Activated CD8-positive, alpha-beta T cell treated with anti-CD3 and anti-CD28 coated beads for 36 hours (primary cell): ENCODE measurements at regions not wholly inside any gene's neighbourhood (a gene's known extent, or its start where the extent isn't known, plus 50 kb on each side); places are given as distances from the start of the nearest gene placed in this dataset.

ENCODE experiments used
- ATAC-seq: fragments of 200-7000 bp; cut with Tn5 transposase; one replicate; pipeline ENCODE4 v1.10.0; 2021; ENCODE audit warnings: mild to moderate bottlenecking, moderate library complexity
- CTCF ChIA-PET: fragments of 350-600 bp; sonication (Branson Sonifier 250); formaldehyde crosslinking; loops from one replicate; lab custom pipeline; 2021; ENCODE audit warnings: antibody characterized with exemption; lab: Charles Lee
- POLR2A ChIA-PET: fragments of 350-600 bp; sonication (Branson Sonifier 250); formaldehyde crosslinking; loops from one replicate; lab custom pipeline; 2021; ENCODE audit warnings: antibody characterized with exemption; lab: Charles Lee
- DNase-seq: peaks from one replicate; pipeline ENCODE4 v3.0.0-alpha.2; 2020
- H3K27ac Mint-ChIP-seq: one replicate; pipeline ENCODE4 v1.8.0; 2021; ENCODE audit warnings: mild to moderate bottlenecking, mixed read lengths
- H3K27me3 Mint-ChIP-seq: one replicate; pipeline ENCODE4 v1.8.0; 2021; ENCODE audit warnings: mixed read lengths
- H3K36me3 Mint-ChIP-seq: one replicate; pipeline ENCODE4 v1.8.0; 2021; ENCODE audit warnings: low read depth, mixed read lengths
- H3K4me1 Mint-ChIP-seq: one replicate; pipeline ENCODE4 v1.8.0; 2021; ENCODE audit warnings: low read depth, mixed read lengths
- H3K4me3 Mint-ChIP-seq: one replicate; pipeline ENCODE4 v1.8.0; 2021; ENCODE audit warnings: mild to moderate bottlenecking, moderate library complexity, mixed read lengths
- H3K9me3 Mint-ChIP-seq: one replicate; pipeline ENCODE4 v1.8.0; 2021; ENCODE audit warnings: mixed read lengths
- intact Hi-C: fragments of 100-400 bp; cut with micrococcal nuclease; formaldehyde crosslinking; loops from one replicate; pipeline ENCODE4 v1.10.0; 2022
- TF ChIP-seq, protein P1 (sequence below): fragments of 200-600 bp; IDR thresholded peaks from one replicate; pipeline ENCODE4 v1.8.0; 2022; ENCODE audit warnings: antibody characterized with exemption, mild to moderate bottlenecking

DNA sequence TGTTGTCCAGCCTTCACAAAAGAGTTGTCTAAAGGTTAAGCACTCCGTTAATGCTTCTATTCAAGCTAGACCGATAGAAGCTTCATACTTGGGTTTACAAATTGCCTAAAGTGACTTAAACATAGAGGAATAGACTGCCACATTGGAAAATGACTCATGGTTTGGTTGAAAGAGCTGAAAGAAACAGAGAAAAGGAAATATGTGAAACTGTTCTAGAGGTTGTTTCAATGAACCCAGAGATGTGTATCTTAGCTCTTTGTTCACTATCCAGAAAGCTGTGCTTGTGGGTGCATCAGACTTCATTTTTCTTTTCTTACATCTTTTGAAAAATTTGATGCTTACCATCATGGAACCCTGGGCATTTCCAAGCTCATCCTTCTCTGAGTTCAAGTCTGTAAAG lies 736.2 kb downstream of the INHBA start:
- ChIA-PET CTCF (interaction anchor here (1.7 kb wide), 1 partner anchor 36 kb away, joined by 3 read pairs; no protein-coding TSS in a partner anchor), POLR2A (no interaction called here)
- no peaks in the 10 kb centered on the region for H3K4me1 Mint-ChIP-seq
- no peak overlapping the region for H3K27ac Mint-ChIP-seq
- DNase-seq (no peak), ATAC-seq (no peak)
- peaks cover 2% of the 10 kb centered on the region for H3K9me3 Mint-ChIP-seq
- H3K4me3 Mint-ChIP-seq, result no peak overlapping the region
- intact Hi-C loops, result no loop called here
- H3K36me3 Mint-ChIP-seq, result no peaks in the 10 kb centered on the region
- TF ChIP-seq, protein P1, sequence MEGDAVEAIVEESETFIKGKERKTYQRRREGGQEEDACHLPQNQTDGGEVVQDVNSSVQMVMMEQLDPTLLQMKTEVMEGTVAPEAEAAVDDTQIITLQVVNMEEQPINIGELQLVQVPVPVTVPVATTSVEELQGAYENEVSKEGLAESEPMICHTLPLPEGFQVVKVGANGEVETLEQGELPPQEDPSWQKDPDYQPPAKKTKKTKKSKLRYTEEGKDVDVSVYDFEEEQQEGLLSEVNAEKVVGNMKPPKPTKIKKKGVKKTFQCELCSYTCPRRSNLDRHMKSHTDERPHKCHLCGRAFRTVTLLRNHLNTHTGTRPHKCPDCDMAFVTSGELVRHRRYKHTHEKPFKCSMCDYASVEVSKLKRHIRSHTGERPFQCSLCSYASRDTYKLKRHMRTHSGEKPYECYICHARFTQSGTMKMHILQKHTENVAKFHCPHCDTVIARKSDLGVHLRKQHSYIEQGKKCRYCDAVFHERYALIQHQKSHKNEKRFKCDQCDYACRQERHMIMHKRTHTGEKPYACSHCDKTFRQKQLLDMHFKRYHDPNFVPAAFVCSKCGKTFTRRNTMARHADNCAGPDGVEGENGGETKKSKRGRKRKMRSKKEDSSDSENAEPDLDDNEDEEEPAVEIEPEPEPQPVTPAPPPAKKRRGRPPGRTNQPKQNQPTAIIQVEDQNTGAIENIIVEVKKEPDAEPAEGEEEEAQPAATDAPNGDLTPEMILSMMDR, result no peak
- no peaks in the 10 kb centered on the region for H3K27me3 Mint-ChIP-seq

DNA sequence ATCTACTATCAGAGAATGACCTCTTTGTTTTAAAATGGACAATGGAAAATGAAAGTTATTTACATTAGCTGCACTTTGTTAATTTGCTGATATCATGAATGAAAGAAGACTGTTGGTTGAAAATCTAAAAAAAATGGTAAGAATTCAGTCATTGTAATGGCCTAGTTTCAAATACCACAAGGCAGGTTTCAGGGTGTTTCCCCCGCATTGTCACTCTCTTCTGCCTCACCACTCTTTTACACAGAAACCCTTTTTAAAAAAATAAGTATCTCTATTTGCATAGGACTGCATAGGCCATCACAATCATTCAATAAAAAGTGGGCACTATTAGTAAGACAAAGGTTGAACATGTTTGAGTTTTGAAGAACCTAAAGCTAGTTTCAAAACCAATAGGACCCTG lies 737.1 kb downstream of the INHBA start:
- H3K27ac Mint-ChIP-seq, result no peak overlapping the region
- H3K9me3 Mint-ChIP-seq, result peaks cover 2% of the 10 kb centered on the region
- no peaks in the 10 kb centered on the region for H3K27me3 Mint-ChIP-seq
- H3K4me3 Mint-ChIP-seq, result no peak overlapping the region
- DNase-seq, result no peak
- ATAC-seq, result no peak
- CTCF ChIA-PET, result no interaction called here
- POLR2A ChIA-PET, result no interaction called here
- no peaks in the 10 kb centered on the region for H3K36me3 Mint-ChIP-seq
- H3K4me1 Mint-ChIP-seq, result no peaks in the 10 kb centered on the region
- TF ChIP-seq, protein P1, result no peak
- intact Hi-C loops, result no loop called here

DNA sequence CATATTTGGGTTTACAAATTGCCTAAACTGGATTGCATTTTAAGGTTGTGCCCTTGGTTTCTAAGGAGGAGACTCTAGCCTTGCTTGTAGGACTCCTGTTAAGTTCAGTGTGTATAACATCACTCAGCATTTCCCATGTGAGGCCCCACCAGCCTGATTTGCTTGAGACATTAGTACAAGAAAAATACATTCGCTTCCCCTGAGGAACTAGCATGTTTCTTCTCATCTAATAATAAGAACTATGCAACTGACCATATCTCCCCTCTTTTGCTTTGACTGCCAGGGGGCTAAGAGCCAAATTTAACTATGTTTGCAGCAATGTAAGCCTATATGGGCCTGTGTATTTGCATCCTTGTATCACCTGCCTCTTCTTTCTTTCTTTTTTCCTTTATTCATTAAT lies 737.9 kb downstream of the INHBA start:
- ATAC-seq (no peak), DNase-seq (no peak)
- CTCF ChIA-PET, result no interaction called here
- Mint-ChIP-seq H3K27ac (no peak overlapping the region), H3K9me3 (peaks cover 2% of the 10 kb centered on the region), H3K4me1 (no peaks in the 10 kb centered on the region), H3K27me3 (no peaks in the 10 kb centered on the region), H3K4me3 (no peak overlapping the region), H3K36me3 (no peaks in the 10 kb centered on the region)
- POLR2A ChIA-PET, result no interaction called here
- intact Hi-C loops, result no loop called here
- TF ChIP-seq, protein P1, result no peak

DNA sequence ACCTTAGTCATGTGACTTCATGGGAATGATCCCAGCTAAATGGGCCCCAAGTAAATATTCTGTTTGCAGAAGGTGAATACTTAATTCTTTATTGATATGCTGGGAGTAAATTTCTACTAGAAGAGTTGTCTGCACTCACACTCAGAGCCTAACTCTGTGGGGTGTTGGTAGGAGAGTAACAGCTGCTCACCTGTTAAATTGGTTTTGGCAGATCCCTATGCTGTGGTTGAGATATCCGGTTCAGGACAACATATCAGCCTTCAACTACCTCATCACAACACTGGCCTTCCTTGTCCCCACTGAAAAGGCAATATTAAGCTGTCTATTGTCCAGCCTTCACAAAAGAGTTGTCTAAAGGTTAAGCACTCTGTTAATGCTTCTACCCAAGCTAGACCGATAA lies 738.3 kb downstream of the INHBA start:
- TF ChIP-seq, protein P1, result no peak
- H3K9me3 Mint-ChIP-seq, result peaks cover 2% of the 10 kb centered on the region
- intact Hi-C loops, result no loop called here
- ATAC-seq, result no peak
- CTCF ChIA-PET, result no interaction called here
- H3K4me1 Mint-ChIP-seq, result no peaks in the 10 kb centered on the region
- H3K4me3 Mint-ChIP-seq, result no peak overlapping the region
- no peak for DNase-seq
- no peak overlapping the region for H3K27ac Mint-ChIP-seq
- no peaks in the 10 kb centered on the region for H3K27me3 Mint-ChIP-seq
- no peaks in the 10 kb centered on the region for H3K36me3 Mint-ChIP-seq
- POLR2A ChIA-PET, result no interaction called here

DNA sequence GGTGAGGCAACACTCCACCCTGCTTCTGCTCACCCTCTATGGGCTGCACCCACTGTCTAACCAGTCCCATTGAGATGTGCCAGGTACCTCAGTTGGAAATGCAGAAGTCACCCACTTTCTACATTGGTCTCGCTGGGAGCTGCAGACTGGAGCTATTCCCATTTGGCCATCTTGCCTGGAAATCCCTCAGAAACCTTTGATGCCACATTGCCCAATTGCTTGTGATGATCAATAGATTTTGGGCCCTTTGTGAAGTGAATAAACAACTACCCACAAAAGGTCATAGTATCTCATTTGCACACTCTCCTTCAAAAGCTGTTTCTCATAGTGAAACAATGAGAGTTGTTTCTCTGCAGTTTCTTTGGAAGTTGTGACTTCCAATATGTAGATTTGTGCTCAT lies 742.9 kb downstream of the INHBA start:
- CTCF ChIA-PET, result no interaction called here
- intact Hi-C loops, result no loop called here
- TF ChIP-seq, protein P1, result no peak

More for the DNA sequence above, 742.9 kb downstream of the INHBA start:
- Mint-ChIP-seq H3K4me1 (no peaks in the 10 kb centered on the region), H3K4me3 (no peak overlapping the region), H3K36me3 (no peaks in the 10 kb centered on the region), H3K27ac (no peak overlapping the region), H3K27me3 (no peaks in the 10 kb centered on the region), H3K9me3 (peaks cover 2% of the 10 kb centered on the region)
- POLR2A ChIA-PET, result no interaction called here
- ATAC-seq, result no peak
- no peak for DNase-seq
